RKO (cell line): ENCODE measurements at regions not wholly inside any gene's neighbourhood (a gene's known extent, or its start where the extent isn't known, plus 50 kb on each side); places are given as distances from the start of the nearest gene placed in this dataset.
"Not testable (repeated sequence)": the region's sequence is repeated elsewhere in the genome, so short reads cannot be mapped to it uniquely, and the experiment has no call there.

Experiments used
- DNase-seq: peaks from one replicate; pipeline ENCODE4 v3.0.0-alpha.2; 2016; ENCODE audit warnings: low spot score

DNA sequence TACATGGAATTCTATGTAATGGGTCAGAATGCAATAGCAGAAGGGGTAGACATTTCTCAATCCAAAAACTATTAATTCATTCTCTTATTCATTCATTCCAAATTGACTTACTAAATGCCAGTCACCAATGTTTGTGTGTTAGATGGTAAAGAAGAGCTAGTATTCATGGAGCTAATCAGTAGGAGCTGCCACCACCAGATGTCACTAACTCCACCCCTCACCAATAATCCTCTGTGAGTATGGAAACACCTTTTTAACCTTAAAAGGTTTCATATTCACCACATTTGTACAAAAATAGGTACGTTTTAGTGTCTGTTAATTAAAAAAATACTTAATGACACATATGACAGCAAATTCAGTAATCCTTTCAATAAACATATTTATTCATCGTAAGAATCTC is 131.8 kb upstream of the PKN2 start:
- no peak for DNase-seq

DNA sequence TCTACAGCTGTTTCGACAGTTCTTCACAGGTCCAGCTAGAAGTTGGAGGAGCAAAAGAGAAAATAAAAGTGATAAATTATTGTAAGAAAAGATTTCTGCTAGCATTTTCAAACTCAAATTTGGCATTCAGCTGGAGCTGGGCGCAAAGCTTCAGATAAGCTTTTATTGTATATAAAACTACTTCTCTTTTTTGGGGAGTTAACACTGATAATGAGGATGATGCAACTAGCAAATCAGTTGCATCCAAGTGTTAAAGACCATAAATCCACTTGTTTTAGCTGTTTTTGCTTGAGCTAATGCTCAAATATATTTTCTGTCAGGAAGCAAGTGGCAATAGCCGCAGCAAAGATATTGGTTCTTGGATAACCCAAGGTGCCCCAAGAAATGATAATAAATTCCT is 127.1 kb upstream of the PKN2 start:
- DNase-seq, result no peak

DNA sequence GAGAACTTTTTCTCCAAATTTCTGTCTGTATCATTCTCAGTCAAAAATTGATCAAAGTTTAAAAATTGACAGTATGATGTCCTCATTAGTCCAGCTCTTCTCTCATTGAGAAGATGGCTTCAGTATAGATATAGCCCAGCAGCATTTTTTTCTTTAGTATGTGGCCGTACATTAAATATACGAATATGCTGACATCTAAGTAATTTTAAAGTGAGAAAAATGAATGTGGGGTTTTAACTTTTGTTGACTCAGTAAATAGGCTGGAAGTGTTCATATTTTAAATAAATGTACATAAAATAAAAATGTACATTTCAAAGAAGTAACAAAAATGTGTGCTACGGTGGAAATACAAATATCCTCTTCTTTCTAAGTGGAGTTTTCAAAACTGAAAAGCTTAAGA is 123.5 kb upstream of the PKN2 start:
- DNase-seq, result no peak

DNA sequence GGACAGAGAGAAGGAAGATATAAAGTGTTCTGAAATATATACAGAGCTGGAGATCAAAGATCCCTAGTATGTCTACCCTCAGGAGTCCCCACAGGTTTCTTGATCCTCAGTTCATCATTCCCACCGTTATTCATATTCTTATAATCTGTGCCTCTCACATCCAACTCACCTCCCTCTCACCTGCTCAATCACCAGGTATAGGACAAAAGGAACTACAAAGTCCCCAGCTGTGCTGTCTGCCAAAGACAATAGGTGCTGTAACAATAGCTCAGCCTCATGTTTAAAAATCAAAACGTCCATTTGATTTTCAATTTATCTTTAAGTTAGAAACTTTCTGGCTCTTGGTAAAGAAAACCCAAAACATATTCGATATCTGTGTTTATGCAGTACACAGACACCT is 121.1 kb upstream of the PKN2 start:
- no peak for DNase-seq

DNA sequence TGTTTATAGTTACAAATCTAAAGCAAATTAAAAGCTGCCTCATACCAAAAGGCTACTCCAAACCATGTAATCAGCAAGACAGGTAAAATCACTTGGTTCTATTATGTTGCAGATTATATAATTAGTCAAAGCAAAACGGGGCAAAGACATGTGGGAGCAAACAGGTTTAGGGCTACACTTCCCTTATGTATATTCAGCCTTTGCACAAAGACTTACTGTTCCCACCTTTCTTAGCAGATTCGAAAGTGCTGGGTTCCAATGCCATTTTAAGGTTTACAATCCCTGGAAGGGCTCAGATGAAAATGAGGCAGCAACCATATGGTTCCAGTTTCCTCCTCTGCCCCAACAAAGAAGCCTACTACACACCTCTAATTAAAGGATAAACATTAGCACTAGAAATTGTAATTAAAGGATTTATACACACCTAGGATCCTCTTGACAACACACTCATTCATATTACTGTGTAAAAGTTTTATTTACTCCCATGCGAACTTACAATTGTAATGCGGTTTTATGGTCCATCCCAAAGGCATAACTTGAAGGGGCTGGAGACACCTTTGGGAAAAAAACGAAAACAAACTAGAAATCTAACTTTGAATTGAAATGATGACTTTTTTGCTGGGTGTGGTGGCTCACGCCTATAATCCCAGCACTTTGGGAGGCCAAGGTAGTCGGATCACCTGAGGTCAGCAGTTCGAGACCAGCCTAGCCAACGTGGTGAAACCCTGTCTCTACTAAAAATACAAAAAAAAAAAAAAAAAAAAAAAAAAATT is 117.3 kb upstream of the PKN2 start:
- no peak for DNase-seq

DNA sequence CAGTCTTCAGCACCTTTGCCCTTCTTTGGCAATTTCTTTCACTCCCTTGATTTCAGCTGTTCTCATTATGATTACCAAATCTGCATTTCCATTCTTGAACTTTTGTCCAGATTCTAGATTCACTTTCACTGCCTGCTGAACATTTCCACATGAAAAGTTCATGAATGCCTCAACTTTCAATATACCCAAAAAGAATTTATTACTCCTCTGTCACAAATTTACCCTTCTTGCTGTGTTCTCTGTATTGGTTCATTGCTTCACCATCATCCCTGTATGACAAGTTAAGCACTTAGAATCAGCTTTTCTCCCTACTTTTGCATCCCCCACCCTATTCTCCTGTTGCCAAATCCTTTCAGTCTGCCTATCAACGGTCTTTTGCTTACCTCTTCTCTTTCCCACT is 112.6 kb upstream of the PKN2 start:
- DNase-seq, result no peak

DNA sequence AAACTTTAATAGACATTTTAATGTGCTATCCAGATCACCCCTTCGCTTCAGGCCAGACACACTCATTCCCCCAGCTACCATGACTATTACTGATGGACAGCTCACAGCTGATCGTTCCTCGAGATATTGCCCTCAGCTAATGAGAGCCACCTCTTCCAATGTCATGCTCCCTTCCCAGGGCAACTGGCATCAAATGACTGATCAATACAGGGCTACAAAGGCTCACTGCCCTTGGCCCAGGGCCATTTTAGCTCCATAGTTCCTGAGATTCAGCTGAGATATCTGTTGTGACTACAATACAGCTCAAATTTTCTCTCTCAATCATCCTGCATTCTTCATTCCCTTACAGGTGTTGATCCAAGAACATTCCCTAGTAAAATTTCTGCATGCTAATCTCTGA is 104.5 kb upstream of the PKN2 start:
- DNase-seq, result no peak

DNA sequence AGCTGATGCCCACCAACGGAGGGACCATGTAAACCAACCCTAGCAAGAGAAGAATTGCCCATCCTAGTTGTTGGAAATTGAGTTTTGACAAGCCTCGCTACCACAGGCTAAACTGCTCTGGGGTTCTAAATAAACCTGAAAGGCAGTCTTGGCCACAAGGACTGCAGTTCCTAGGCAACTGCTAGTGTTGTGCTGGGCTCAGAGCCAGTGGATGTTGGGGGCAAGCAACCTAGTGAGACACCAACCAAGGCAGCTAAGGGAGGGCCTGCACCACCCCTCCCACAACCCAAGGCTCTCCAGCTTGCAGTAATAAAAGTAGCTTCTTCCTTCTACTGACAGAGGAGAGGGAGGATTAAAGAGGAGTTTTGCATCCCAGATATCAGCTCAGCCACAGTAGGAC is 102.4 kb upstream of the PKN2 start:
- DNase-seq, result no peak

DNA sequence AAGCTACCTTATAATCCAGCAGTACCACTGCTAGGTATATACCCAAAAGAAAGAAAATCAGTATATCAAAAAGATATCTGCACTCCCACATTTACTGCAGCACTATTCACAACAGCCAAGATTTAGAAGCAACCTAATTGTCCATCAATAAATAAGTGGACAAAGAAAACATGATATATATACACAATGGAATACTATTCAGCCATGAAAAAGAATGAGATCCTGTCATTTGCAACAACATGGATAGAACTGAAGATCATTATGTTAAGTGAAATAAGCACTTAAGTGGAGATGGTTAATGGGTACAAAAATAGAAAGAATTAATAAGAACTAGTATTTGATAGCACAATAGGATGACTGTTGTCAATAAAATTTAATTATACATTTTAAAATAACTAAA is 90.7 kb upstream of the PKN2 start:
- no peak for DNase-seq

DNA sequence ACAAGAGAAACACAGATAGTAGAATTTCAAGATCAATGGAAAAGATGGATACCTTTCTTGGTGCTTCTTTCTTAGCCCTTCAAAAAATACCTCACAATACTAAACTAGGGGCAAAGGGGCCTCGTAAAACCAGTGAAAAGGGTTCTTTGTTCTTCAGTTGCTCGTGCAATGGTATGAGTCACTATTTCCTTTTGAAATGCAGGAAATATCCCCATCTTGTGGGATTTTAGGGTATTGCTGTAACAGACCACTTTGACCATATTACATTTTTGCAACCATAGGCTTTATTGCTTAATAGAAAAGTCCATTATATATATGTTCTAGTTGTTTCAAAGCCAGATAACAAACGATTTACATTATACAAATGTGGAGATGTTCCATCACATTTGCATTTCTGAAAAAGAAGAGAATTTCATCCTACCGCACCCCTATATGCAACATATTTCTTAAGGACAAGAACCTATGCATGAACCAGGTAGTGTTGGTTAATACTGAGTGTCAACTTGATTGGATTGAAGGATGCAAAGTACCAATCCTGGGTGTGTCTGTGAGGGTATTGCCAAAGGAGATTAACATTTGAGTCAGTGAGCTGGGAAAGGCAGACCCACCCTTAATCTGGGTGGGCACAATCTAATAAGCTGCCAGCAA is 88.6 kb upstream of the PKN2 start:
- DNase-seq, result peak; percentile 75

DNA sequence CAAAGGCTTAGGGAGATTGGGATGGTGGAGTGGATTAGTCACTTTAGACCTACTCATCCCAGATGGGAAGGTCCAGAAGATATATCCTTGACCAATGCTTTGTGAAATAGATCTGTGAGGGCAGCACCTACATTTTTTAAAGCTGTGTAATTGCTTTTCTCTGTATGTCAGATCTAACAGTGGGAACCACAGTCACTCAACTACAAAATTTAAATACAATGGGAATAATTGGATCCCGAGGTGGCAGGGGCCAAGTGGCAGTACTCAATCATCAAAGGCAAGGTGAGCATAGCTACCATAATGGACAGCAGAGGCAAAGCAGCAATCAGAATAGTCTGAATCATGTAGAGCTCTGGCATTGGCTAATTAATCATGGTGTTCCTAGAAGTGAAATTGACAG is 86.1 kb upstream of the PKN2 start:
- DNase-seq, result not testable (repeated sequence)

DNA sequence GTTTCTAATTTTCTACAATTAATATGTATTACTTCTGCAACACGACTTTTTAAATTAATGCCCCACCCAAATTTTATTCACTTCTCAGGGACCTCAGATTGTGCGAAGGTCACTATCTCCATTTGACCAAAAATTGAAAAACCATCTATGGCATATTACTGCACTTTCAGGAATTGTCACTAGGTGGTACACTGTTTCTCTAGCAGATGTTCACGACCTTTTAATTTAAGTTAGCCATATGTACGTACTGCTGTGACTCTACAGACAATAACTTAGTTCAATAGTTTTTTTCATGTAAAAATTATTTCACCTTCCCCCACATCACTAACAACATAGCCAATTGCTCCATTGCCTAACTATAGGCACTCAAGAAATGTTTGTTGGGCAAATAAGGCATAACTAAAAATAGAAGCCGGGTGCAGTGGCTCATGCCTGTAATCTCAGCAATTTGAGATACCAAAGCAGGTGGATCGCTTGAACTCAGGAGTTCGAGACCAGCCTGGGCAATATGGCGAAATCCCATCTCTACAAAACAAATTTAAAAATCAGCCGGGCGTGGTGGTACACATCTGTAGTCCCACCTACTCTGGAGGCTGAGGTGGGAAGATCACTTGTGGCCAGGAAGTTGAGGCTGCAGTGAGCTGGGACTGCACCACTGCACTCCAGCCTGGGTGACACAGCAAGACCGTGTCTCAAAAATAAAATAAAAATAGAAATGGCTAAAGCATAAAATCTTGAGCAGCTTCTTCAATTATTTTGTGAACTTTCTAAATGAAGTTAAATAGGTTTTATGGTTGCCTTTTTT is 75.7 kb upstream of the PKN2 start:
- peak; percentile 67 for DNase-seq

DNA sequence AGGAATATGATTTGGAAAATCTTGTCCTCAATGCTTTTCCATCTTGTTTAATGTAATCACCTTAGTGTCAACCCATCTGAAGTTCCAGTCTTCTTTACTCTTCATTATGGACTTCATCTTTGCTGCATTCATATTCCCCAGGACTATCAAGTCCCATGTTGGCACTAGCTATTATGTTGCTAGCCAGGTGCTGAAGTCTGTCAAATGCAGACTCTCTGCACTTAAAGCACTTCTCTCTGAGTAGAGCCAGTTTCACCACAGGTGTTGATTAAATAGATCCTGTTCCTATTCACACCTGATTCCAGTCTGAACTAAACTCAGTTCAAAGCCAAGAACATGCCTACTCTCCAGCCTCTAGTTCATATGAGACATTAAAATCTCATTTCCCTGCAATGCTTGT is 75.0 kb upstream of the PKN2 start:
- DNase-seq, result no peak

DNA sequence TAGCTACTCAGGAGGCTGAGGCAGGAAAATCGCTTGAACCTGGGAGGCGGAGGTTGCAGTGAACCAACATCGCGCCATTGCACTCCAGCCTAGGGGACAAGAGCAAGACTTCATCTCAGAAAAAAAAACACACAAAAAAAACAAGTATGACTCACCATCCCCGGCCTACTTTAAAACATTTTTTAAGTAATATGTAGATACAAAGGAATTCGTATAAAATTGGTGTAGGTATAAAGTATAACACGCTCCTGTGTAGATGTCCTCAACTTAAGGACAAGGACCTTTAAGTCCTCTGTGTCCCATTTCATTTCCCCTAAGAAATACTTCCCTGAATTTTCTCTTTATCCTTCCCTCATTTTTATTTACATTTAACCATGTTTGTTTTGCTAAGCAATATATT is 73.4 kb upstream of the PKN2 start:
- DNase-seq, result no peak

DNA sequence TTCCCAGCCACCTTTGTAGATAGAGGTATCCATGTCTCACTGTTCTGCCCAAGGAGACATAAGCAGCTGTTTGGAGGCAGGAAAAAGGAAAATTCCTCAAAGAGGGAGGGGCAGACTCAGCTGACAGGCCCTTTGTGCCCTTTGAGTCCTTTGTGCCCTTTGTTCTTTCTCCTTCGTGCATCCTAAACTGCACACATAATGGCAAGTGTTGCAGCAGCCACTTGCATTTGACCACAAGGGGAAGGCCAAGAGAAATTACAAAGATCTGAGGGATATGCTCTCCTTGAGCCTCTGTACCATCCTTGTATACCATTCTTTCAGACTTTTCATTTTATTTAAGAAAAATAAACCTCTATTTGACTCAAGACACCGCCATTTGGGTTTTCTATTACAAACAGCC is 71.8 kb upstream of the PKN2 start:
- DNase-seq, result no peak

DNA sequence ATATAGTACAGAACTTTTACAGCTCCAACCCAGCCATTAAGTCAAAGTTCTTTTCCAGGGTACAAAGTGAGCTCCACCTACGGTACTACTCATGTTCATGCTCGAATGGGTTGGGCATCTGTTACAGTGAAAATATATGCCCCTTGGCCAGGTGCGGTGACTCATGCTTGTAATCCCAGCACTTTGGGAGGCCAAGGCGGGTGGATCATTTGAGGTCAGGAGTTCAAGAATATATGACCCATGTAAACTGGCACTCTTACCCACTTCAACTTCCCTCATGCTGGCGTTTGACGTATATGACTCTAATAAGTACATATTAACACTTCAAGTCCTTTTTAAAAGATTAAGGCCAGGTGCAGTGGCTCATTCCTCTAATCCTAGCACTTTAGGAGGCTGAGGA is 71.3 kb upstream of the PKN2 start:
- no peak for DNase-seq

DNA sequence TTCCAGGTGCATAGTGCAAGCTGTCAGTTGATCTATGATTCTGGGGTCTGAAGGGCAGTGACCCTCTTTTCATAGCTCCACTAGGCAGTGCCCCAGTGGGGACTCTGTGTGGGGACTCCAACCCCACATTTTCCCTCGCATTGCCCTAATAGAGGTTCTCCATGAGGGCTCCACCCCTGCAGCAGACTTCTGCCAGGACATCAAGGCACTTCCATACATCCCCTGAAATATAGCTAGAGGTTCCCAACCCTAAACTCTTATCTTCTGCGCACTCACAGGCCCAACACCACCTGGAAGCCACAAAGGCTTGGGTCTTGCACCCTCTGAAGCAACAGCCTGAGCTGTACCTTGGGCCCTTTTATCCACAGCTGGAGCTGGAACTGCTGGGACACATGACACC is 65.7 kb upstream of the PKN2 start:
- no peak for DNase-seq

DNA sequence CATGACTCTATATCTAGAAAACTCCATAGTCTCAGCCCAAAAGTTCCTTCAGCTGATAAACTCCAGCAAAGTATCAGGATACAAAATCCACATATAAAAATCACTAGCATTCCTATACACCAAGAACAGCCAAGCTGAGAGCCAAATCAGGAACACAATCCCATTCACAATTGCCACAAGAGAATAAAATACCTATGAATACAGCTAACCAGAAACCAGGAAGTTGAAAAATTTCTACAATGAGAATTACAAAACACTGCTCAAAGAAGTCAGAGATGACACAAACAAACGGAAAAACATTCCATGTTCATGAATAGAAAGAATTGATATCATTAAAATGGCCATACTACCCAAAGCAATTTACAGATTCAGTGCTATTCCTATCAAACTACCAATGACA is 61.0 kb upstream of the PKN2 start:
- DNase-seq, result not testable (repeated sequence)
